ENCODE measurements at regions not wholly inside any gene's neighbourhood (a gene's known extent, or its start where the extent isn't known, plus 50 kb on each side); places are given as distances from the start of the nearest gene placed in this dataset.

- TF ChIP-seq CTCF (IDR thresholded peaks at IDR 0.05) (no peak), POLR2A (IDR thresholded peaks at IDR 0.05) (no peak)
Observed at GRCh38 chr5:110116539-110116938, 426.8 kb downstream of the MAN2A1 start.

All from uterus (tissue), 2 donors.